ENCODE measurements at regions not wholly inside any gene's neighbourhood (a gene's known extent, or its start where the extent isn't known, plus 50 kb on each side); places are given as distances from the start of the nearest gene placed in this dataset.

- H4K20me1 ChIP-seq (ENCODE audit: insufficient read depth, low read length): no peaks in the 10 kb centered on the region
- ChIA-PET POLR2A (no interaction called here), CTCF (ENCODE audit: low intra/inter-chr PET ratio, low total read pairs) (no interaction called here)
- no peaks in the 10 kb centered on the region for H3K27me3 ChIP-seq (ENCODE audit: control insufficient read depth in 1 of 2, insufficient read depth in 2 of 2, low read length in 2 of 2)
- DNase-seq (ENCODE audit: low spot score) (no peak), FAIRE-seq (no peak), ATAC-seq (no peak)
- no peaks in the 10 kb centered on the region for H3K79me2 ChIP-seq (ENCODE audit: insufficient read depth, low read length)
- in situ Hi-C loops (cut with HindIII; ENCODE audit: extremely low pct_ligation_motif_present, low pct_unique_long_range_greater_than_20kb) (no loop called here), intact Hi-C loops (cut with micrococcal nuclease; ENCODE audit: unreplicated experiment) (no loop called here)
- H3K9ac ChIP-seq (ENCODE audit: insufficient read depth, low read depth, low read length): no peak overlapping the region
- H3K27ac ChIP-seq (ENCODE audit: extremely low read length, insufficient read depth, low read length): no peak overlapping the region
- H3K4me1 ChIP-seq (ENCODE audit: insufficient read depth, low read length): no peaks in the 10 kb centered on the region
- no peak overlapping the region for H2AFZ ChIP-seq (ENCODE audit: low read length)
- no TSS peak for BruUV-seq (replicated peaks)
- 21% methylated on average over 4 of the region's 4 CpGs for WGBS (ENCODE audit: low lambda C conversion rate)
- H3K36me3 ChIP-seq (replicated peaks in 1 of 2; ENCODE audit: control insufficient read depth in 1 of 2, insufficient read depth in 2 of 2, low read length in 2 of 2): no peaks in the 10 kb centered on the region
- TF ChIP-seq ZNF768 (CRISPR knock-in tag; IDR thresholded peaks at IDR 0.05): peak; percentile 62; the same call in 1 of the 2 replicates
- no peak for TF ChIP-seq FOXK1 (CRISPR knock-in tag; IDR thresholded peaks at IDR 0.05; ENCODE audit: borderline replicate concordance, low read depth)
- no peak for TF ChIP-seq ZNF414 (CRISPR knock-in tag; IDR thresholded peaks at IDR 0.05)
- no peaks in the 10 kb centered on the region for H3K9me3 ChIP-seq (ENCODE audit: low read length)
- no peak overlapping the region for H3K4me2 ChIP-seq (ENCODE audit: low read depth, low read length)
- no peak overlapping the region for H3K4me3 ChIP-seq (replicated peaks in 1 of 3; ENCODE audit: insufficient read depth in 1 of 3, low read depth in 2 of 3, low read length in 3 of 3)
Observed at GRCh38 chr12:105613269-105613668, 282.8 kb downstream of the C12orf75 start.

- Histone ChIP-seq H3K9me3 (ENCODE audit: low read length) (no peaks in the 10 kb centered on the region), H3K79me2 (ENCODE audit: insufficient read depth, low read length) (no peaks in the 10 kb centered on the region), H3K36me3 (replicated peaks in 1 of 2; ENCODE audit: control insufficient read depth in 1 of 2, insufficient read depth in 2 of 2, low read length in 2 of 2) (no peaks in the 10 kb centered on the region), H3K4me1 (ENCODE audit: insufficient read depth, low read length) (no peaks in the 10 kb centered on the region), H2AFZ (ENCODE audit: low read length) (no peak overlapping the region), H4K20me1 (ENCODE audit: insufficient read depth, low read length) (no peaks in the 10 kb centered on the region), H3K4me3 (replicated peaks in 1 of 3; ENCODE audit: insufficient read depth in 1 of 3, low read depth in 2 of 3, low read length in 3 of 3) (no peak overlapping the region), H3K9ac (ENCODE audit: insufficient read depth, low read depth, low read length) (no peak overlapping the region), H3K27ac (ENCODE audit: extremely low read length, insufficient read depth, low read length) (no peak overlapping the region), H3K27me3 (ENCODE audit: control insufficient read depth in 1 of 2, insufficient read depth in 2 of 2, low read length in 2 of 2) (no peaks in the 10 kb centered on the region), H3K4me2 (ENCODE audit: low read depth, low read length) (no peak overlapping the region)
- POLR2A ChIA-PET: no interaction called here
- intact Hi-C loops (cut with micrococcal nuclease; ENCODE audit: unreplicated experiment) (no loop called here), in situ Hi-C loops (cut with HindIII; ENCODE audit: extremely low pct_ligation_motif_present, low pct_unique_long_range_greater_than_20kb) (no loop called here)
- CTCF ChIA-PET (ENCODE audit: low intra/inter-chr PET ratio, low total read pairs): no interaction called here
- WGBS (ENCODE audit: low lambda C conversion rate): 0% methylated on average over 3 of the region's 3 CpGs
- ATAC-seq (no peak), DNase-seq (ENCODE audit: low spot score) (no peak), FAIRE-seq (no peak)
- no TSS peak for BruUV-seq (replicated peaks)
- TF ChIP-seq IRX3 (CRISPR knock-in tag; IDR thresholded peaks at IDR 0.05; ENCODE audit: borderline replicate concordance, low read depth): no peak
- no peak for TF ChIP-seq MTERF4 (CRISPR knock-in tag; IDR thresholded peaks at IDR 0.05)
- no peak for TF ChIP-seq ZNF20 (CRISPR knock-in tag; IDR thresholded peaks at IDR 0.05)
- no peak for TF ChIP-seq SRSF4 (IDR thresholded peaks at IDR 0.05; ENCODE audit: low read depth, low read length, poor library complexity, severe bottlenecking)
- no peak for TF ChIP-seq JUND (CRISPR knock-in tag; IDR thresholded peaks at IDR 0.05)
- no peak for TF ChIP-seq ATF2 (CRISPR knock-in tag; IDR thresholded peaks at IDR 0.05)
- no peak for TF ChIP-seq ZNF263 (CRISPR knock-in tag; IDR thresholded peaks at IDR 0.05)
- no peak for TF ChIP-seq MEF2D (CRISPR knock-in tag; IDR thresholded peaks at IDR 0.05)
- TF ChIP-seq ZNF709 (CRISPR knock-in tag; IDR thresholded peaks at IDR 0.05): no peak
- no peak for TF ChIP-seq ZNF546 (CRISPR knock-in tag; conservative IDR thresholded peaks at IDR 0.05)
- TF ChIP-seq ZNF350 (CRISPR knock-in tag; IDR thresholded peaks at IDR 0.05; ENCODE audit: borderline replicate concordance, low read depth): no peak
Observed at GRCh38 chr12:105613887-105614286, 283.4 kb downstream of the C12orf75 start.
